GM18507 (cell line): ENCODE measurements at regions not wholly inside any gene's neighbourhood (a gene's known extent, or its start where the extent isn't known, plus 50 kb on each side); places are given as distances from the start of the nearest gene placed in this dataset.
"Not testable (repeated sequence)": the region's sequence is repeated elsewhere in the genome, so short reads cannot be mapped to it uniquely, and the experiment has no call there.

Source experiments
- DNase-seq: peaks from one replicate; pipeline ENCODE4 v3.0.0; 2011; ENCODE audit warnings: low read depth; ENCODE audit not compliant: insufficient read length; ENCODE audit errors: extremely low spot score
- FAIRE-seq: peaks from 2 replicates; lab custom pipeline; 2011; peaks lifted over from hg19 to GRCh38; lab: Jason Lieb, UNC

GRCh38 chr15:35289024-35289617, 204.0 kb upstream of the NANOGP8 start:
- peak; percentile 73 for FAIRE-seq
- no peak for DNase-seq

GRCh38 chr15:35288580-35288979, 203.5 kb upstream of the NANOGP8 start:
- DNase-seq (no peak), FAIRE-seq (no peak)

- FAIRE-seq (no peak), DNase-seq (no peak)
Measured at GRCh38 chr15:35286721-35287120, 201.6 kb upstream of the NANOGP8 start.

GRCh38 chr15:35282965-35283496, 197.9 kb upstream of the NANOGP8 start:
- DNase-seq (no peak), FAIRE-seq (no peak)

- FAIRE-seq (no peak), DNase-seq (no peak)
Measured at GRCh38 chr15:35281515-35281914, 196.4 kb upstream of the NANOGP8 start.

- DNase-seq (no peak), FAIRE-seq (no peak)
Measured at GRCh38 chr15:35279811-35280210, 194.7 kb upstream of the NANOGP8 start.

GRCh38 chr15:35271371-35272043, 186.4 kb upstream of the NANOGP8 start:
- no peak for FAIRE-seq
- DNase-seq = no peak

- no peak for FAIRE-seq
- DNase-seq = no peak
Measured at GRCh38 chr15:35260941-35261340, 175.8 kb upstream of the NANOGP8 start.

GRCh38 chr15:35260274-35260673, 175.2 kb upstream of the NANOGP8 start:
- FAIRE-seq, DNase-seq: not testable (repeated sequence)

GRCh38 chr15:35256551-35256950, 171.5 kb upstream of the NANOGP8 start:
- FAIRE-seq (no peak), DNase-seq (no peak)

- DNase-seq (no peak), FAIRE-seq (no peak)
Measured at GRCh38 chr15:35256141-35256540, 171.0 kb upstream of the NANOGP8 start.

GRCh38 chr15:35254908-35255307, 169.8 kb upstream of the NANOGP8 start:
- not testable (repeated sequence) for FAIRE-seq, DNase-seq

- FAIRE-seq = no peak
- no peak for DNase-seq
Measured at GRCh38 chr15:35254062-35254461, 169.0 kb upstream of the NANOGP8 start.

- DNase-seq = no peak
- no peak for FAIRE-seq
Measured at GRCh38 chr15:35252351-35252865, 167.3 kb upstream of the NANOGP8 start.

GRCh38 chr15:35247150-35247549, 162.1 kb upstream of the NANOGP8 start:
- DNase-seq (no peak), FAIRE-seq (no peak)

GRCh38 chr15:35246451-35246850, 161.4 kb upstream of the NANOGP8 start:
- FAIRE-seq (no peak), DNase-seq (no peak)

GRCh38 chr15:35245681-35246080, 160.6 kb upstream of the NANOGP8 start:
- not testable (repeated sequence) for DNase-seq, FAIRE-seq

GRCh38 chr15:35244227-35244626, 159.1 kb upstream of the NANOGP8 start:
- no peak for FAIRE-seq
- no peak for DNase-seq

- DNase-seq = no peak
- no peak for FAIRE-seq
Measured at GRCh38 chr15:35243758-35244157, 158.7 kb upstream of the NANOGP8 start.

- DNase-seq, FAIRE-seq: not testable (repeated sequence)
Measured at GRCh38 chr15:35239693-35240092, 154.6 kb upstream of the NANOGP8 start.

- not testable (repeated sequence) for FAIRE-seq, DNase-seq
Measured at GRCh38 chr15:35238448-35238847, 153.4 kb upstream of the NANOGP8 start.
